ENCODE measurements at regions not wholly inside any gene's neighbourhood (a gene's known extent, or its start where the extent isn't known, plus 50 kb on each side); places are given as distances from the start of the nearest gene placed in this dataset.

- TF ChIP-seq CTCF (IDR thresholded peaks at IDR 0.05) (no peak), POLR2A (IDR thresholded peaks at IDR 0.05) (no peak)
Observed at GRCh38 chr3:157906627-157907026, 199.6 kb downstream of the SHOX2 start.
